HEK293 (cell line): ENCODE measurements at regions not wholly inside any gene's neighbourhood (a gene's known extent, or its start where the extent isn't known, plus 50 kb on each side); places are given as distances from the start of the nearest gene placed in this dataset.

Source experiments
- CTCF ChIA-PET: fragments of 350-600 bp; formaldehyde crosslinking; extraction: SDS; loops from one replicate; lab custom pipeline; 2021; ENCODE audit warnings: antibody characterized with exemption; lab: Yijun Ruan, JAX
- POLR2A ChIA-PET: fragments of 300-600 bp; formaldehyde crosslinking; extraction: SDS; loops from one replicate; lab custom pipeline; 2020; ENCODE audit warnings: antibody characterized with exemption, inconsistent platforms; lab: Yijun Ruan, JAX
- H3K27ac ChIP-seq: fragments of 200-500 bp; sonication (Bioruptor generic); 2 replicates; pipeline ENCODE4 v1.5.1; 2014; ENCODE audit warnings: low read depth, low read length, control low read depth, inconsistent platforms; ENCODE audit errors: extremely low read depth
- H3K36me3 ChIP-seq, 2 experiments: fragments of 200-500 bp in 1 of 2; sonication (Bioruptor generic) in 1 of 2; 1 replicate in 1 of 2; 2 replicates in 1 of 2; pipeline ENCODE4 v1.5.1; 2014 to 2017; ENCODE audit warnings: inconsistent platforms in 2 of 2, low read length in 2 of 2; ENCODE audit not compliant: control insufficient read depth in 2 of 2, insufficient read depth in 1 of 2
- H3K4me1 ChIP-seq: fragments of 200-500 bp; sonication (Bioruptor generic); 2 replicates; pipeline ENCODE4 v1.5.1; 2014; ENCODE audit warnings: mild to moderate bottlenecking, low read length, inconsistent platforms; ENCODE audit not compliant: control insufficient read depth, insufficient read depth
- H3K4me3 ChIP-seq: 2 replicates; pipeline ENCODE4 v1.5.1; 2011; ENCODE audit warnings: low read depth, mild to moderate bottlenecking, control low read depth, low read length, moderate library complexity
- H3K9me3 ChIP-seq: fragments of 200-500 bp; sonication (Bioruptor generic); 2 replicates; pipeline ENCODE4 v1.5.1; 2014; ENCODE audit warnings: low read depth, low read length, inconsistent platforms; ENCODE audit not compliant: control insufficient read depth, insufficient read depth
- HOXD13 ChIP-seq: sonication (generic); formaldehyde crosslinking; IDR thresholded peaks from 2 replicates; pipeline ENCODE4 v1.8.0; 2022; ENCODE audit warnings: missing genetic modification reagents, borderline replicate concordance
- PRDM6 ChIP-seq: fragments of 450-650 bp; formaldehyde crosslinking; IDR thresholded peaks from 2 replicates; pipeline ENCODE4 v1.5.1; 2017; ENCODE audit warnings: missing biosample characterization, missing genetic modification characterization
- RBAK ChIP-seq: fragments of 450-650 bp; formaldehyde crosslinking; IDR thresholded peaks from 2 replicates; pipeline ENCODE4 v1.5.1; 2016; ENCODE audit warnings: missing biosample characterization, missing genetic modification characterization
- ZBTB20 ChIP-seq: fragments of 450-650 bp; formaldehyde crosslinking; IDR thresholded peaks from 2 replicates; pipeline ENCODE4 v1.5.1; 2016; ENCODE audit warnings: missing biosample characterization, missing genetic modification characterization
- ZFP3 ChIP-seq: fragments of 450-650 bp; formaldehyde crosslinking; IDR thresholded peaks from 2 replicates; pipeline ENCODE4 v1.5.1; 2016; ENCODE audit warnings: low read depth, missing biosample characterization, missing genetic modification characterization
- ZNF133 ChIP-seq: fragments of 450-650 bp; formaldehyde crosslinking; IDR thresholded peaks from 2 replicates; pipeline ENCODE4 v1.5.1; 2016; ENCODE audit warnings: missing biosample characterization, missing genetic modification characterization
- ZNF157 ChIP-seq: fragments of 450-650 bp; formaldehyde crosslinking; IDR thresholded peaks from 2 replicates; pipeline ENCODE4 v1.5.1; 2016; ENCODE audit warnings: missing biosample characterization, missing genetic modification characterization
- ZNF404 ChIP-seq: fragments of 450-650 bp; formaldehyde crosslinking; IDR thresholded peaks from 2 replicates; pipeline ENCODE4 v1.5.1; 2017; ENCODE audit warnings: missing biosample characterization, missing genetic modification characterization
- ZNF513 ChIP-seq: fragments of 450-650 bp; IDR thresholded peaks from 2 replicates; pipeline ENCODE4 v1.5.1; 2018; ENCODE audit warnings: missing biosample characterization, missing genetic modification characterization
- ZNF518A ChIP-seq: fragments of 450-650 bp; formaldehyde crosslinking; conservative IDR thresholded peaks from 2 replicates; pipeline ENCODE4 v1.5.1; 2016; ENCODE audit warnings: low read depth, missing biosample characterization, missing genetic modification characterization
- ZNF529 ChIP-seq: fragments of 450-650 bp; formaldehyde crosslinking; IDR thresholded peaks from 2 replicates; pipeline ENCODE4 v1.5.1; 2017; ENCODE audit warnings: missing genetic modification characterization, missing biosample characterization; ENCODE audit not compliant: insufficient replicate concordance
- ZNF571 ChIP-seq: fragments of 450-650 bp; formaldehyde crosslinking; IDR thresholded peaks from 2 replicates; pipeline ENCODE4 v1.5.0; 2017; ENCODE audit warnings: missing biosample characterization, missing genetic modification characterization
- ZNF580 ChIP-seq: fragments of 450-650 bp; formaldehyde crosslinking; IDR thresholded peaks from 2 replicates; pipeline ENCODE4 v1.5.1; 2016; ENCODE audit warnings: missing biosample characterization, missing genetic modification characterization
- ZNF626 ChIP-seq: fragments of 450-650 bp; sonication (Bioruptor Pico); formaldehyde crosslinking; IDR thresholded peaks from 2 replicates; pipeline ENCODE4 v1.5.1; 2018; ENCODE audit warnings: missing biosample characterization, missing genetic modification characterization, inconsistent platforms
- ZNF677 ChIP-seq: fragments of 450-650 bp; IDR thresholded peaks from 2 replicates; pipeline ENCODE4 v1.5.0; 2018; ENCODE audit warnings: missing biosample characterization, mild to moderate bottlenecking, missing genetic modification characterization, moderate library complexity
- ZNF791 ChIP-seq: fragments of 450-650 bp; formaldehyde crosslinking; IDR thresholded peaks from 2 replicates; pipeline ENCODE4 v1.5.1; 2016; ENCODE audit warnings: missing biosample characterization, missing genetic modification characterization
- TF ChIP-seq, protein P1 (sequence below): fragments of 450-650 bp; formaldehyde crosslinking; IDR thresholded peaks from 2 replicates; pipeline ENCODE4 v1.5.1; 2016; ENCODE audit warnings: missing biosample characterization, missing genetic modification characterization
- TF ChIP-seq, protein P2 (sequence below): fragments of 450-650 bp; formaldehyde crosslinking; IDR thresholded peaks from 2 replicates; pipeline ENCODE4 v1.5.0; 2017; ENCODE audit warnings: missing biosample characterization, missing genetic modification characterization, borderline replicate concordance
- TF ChIP-seq, protein P3 (sequence below): fragments of 450-650 bp; formaldehyde crosslinking; IDR thresholded peaks from 2 replicates; pipeline ENCODE4 v1.5.1; 2017; ENCODE audit warnings: missing biosample characterization, missing genetic modification characterization

- POLR2A ChIA-PET = no interaction called here
Observed at GRCh38 chr6:146898069-146898887, 299.5 kb downstream of the ADGB start.

More at GRCh38 chr6:146898069-146898887, 299.5 kb downstream of the ADGB start:
- Histone ChIP-seq H3K9me3 (no peaks in the 10 kb centered on the region), H3K36me3 (no peaks in the 10 kb centered on the region), H3K27ac (no peak overlapping the region), H3K4me1 (no peaks in the 10 kb centered on the region), H3K4me3 (no peak overlapping the region)
- CTCF ChIA-PET = interaction anchor here (1.1 kb wide), 1 partner anchor 40 kb away, joined by 4 read pairs; no protein-coding TSS in a partner anchor
- no peak for TF ChIP-seq PRDM6 (tag by site-specific recombination)
- TF ChIP-seq ZNF571 = no peak
- TF ChIP-seq ZNF133 (tag by site-specific recombination) = no peak
- TF ChIP-seq ZNF677 = no peak
- no peak for TF ChIP-seq ZNF513 (tag by site-specific recombination)
- TF ChIP-seq ZNF626 = no peak
- no peak for TF ChIP-seq ZNF529
- TF ChIP-seq ZNF580 (tag by site-specific recombination) = no peak
- TF ChIP-seq ZFP3 (tag by site-specific recombination) = no peak
- TF ChIP-seq, protein P1, sequence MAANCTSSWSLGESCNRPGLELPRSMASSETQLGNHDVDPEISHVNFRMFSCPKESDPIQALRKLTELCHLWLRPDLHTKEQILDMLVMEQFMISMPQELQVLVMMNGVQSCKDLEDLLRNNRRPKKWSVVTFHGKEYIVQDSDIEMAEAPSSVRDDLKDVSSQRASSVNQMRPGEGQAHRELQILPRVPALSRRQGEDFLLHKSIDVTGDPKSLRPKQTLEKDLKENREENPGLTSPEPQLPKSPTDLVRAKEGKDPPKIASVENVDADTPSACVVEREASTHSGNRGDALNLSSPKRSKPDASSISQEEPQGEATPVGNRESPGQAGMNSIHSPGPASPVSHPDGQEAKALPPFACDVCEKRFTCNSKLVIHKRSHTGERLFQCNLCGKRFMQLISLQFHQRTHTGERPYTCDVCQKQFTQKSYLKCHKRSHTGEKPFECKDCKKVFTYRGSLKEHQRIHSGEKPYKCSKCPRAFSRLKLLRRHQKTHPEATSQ (tag by site-specific recombination) = no peak
- TF ChIP-seq ZNF791 (tag by site-specific recombination) = no peak
- no peak for TF ChIP-seq RBAK
- no peak for TF ChIP-seq ZNF518A (tag by site-specific recombination)
- TF ChIP-seq ZNF404 (tag by site-specific recombination) = no peak
- TF ChIP-seq HOXD13 (CRISPR knock-in tag) = no peak
- TF ChIP-seq ZBTB20 (tag by site-specific recombination) = no peak
- no peak for TF ChIP-seq ZNF157 (tag by site-specific recombination)
- TF ChIP-seq, protein P2, sequence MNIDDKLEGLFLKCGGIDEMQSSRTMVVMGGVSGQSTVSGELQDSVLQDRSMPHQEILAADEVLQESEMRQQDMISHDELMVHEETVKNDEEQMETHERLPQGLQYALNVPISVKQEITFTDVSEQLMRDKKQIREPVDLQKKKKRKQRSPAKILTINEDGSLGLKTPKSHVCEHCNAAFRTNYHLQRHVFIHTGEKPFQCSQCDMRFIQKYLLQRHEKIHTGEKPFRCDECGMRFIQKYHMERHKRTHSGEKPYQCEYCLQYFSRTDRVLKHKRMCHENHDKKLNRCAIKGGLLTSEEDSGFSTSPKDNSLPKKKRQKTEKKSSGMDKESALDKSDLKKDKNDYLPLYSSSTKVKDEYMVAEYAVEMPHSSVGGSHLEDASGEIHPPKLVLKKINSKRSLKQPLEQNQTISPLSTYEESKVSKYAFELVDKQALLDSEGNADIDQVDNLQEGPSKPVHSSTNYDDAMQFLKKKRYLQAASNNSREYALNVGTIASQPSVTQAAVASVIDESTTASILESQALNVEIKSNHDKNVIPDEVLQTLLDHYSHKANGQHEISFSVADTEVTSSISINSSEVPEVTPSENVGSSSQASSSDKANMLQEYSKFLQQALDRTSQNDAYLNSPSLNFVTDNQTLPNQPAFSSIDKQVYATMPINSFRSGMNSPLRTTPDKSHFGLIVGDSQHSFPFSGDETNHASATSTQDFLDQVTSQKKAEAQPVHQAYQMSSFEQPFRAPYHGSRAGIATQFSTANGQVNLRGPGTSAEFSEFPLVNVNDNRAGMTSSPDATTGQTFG = no peak
- TF ChIP-seq, protein P3, sequence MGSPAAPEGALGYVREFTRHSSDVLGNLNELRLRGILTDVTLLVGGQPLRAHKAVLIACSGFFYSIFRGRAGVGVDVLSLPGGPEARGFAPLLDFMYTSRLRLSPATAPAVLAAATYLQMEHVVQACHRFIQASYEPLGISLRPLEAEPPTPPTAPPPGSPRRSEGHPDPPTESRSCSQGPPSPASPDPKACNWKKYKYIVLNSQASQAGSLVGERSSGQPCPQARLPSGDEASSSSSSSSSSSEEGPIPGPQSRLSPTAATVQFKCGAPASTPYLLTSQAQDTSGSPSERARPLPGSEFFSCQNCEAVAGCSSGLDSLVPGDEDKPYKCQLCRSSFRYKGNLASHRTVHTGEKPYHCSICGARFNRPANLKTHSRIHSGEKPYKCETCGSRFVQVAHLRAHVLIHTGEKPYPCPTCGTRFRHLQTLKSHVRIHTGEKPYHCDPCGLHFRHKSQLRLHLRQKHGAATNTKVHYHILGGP (tag by site-specific recombination) = no peak
